ENCODE measurements at regions not wholly inside any gene's neighbourhood (a gene's known extent, or its start where the extent isn't known, plus 50 kb on each side); places are given as distances from the start of the nearest gene placed in this dataset.
"Not testable (repeated sequence)": the region's sequence is repeated elsewhere in the genome, so short reads cannot be mapped to it uniquely, and the experiment has no call there.

GRCh38 chr3:18593231-18593630, 168.1 kb upstream of the SATB1 start:
- no peak for DNase-seq

- no peak for DNase-seq
Measured at GRCh38 chr3:18591120-18591519, 166.0 kb upstream of the SATB1 start.

GRCh38 chr3:18586076-18586475, 160.9 kb upstream of the SATB1 start:
- no peak for DNase-seq

GRCh38 chr3:18585004-18585968, 160.1 kb upstream of the SATB1 start:
- DNase-seq, result no peak

- no peak for DNase-seq
Measured at GRCh38 chr3:18580268-18580667, 155.1 kb upstream of the SATB1 start.

GRCh38 chr3:18579661-18580060, 154.5 kb upstream of the SATB1 start:
- DNase-seq, result no peak

- DNase-seq, result no peak
Measured at GRCh38 chr3:18575573-18575972, 150.4 kb upstream of the SATB1 start.

GRCh38 chr3:18572809-18573208, 147.7 kb upstream of the SATB1 start:
- DNase-seq, result no peak

GRCh38 chr3:18567293-18567692, 142.2 kb upstream of the SATB1 start:
- no peak for DNase-seq

GRCh38 chr3:18562364-18563154, 137.4 kb upstream of the SATB1 start:
- no peak for DNase-seq

GRCh38 chr3:18559331-18559842, 134.2 kb upstream of the SATB1 start:
- DNase-seq, result peak; percentile 27

- no peak for DNase-seq
Measured at GRCh38 chr3:18558507-18558906, 133.4 kb upstream of the SATB1 start.

GRCh38 chr3:18557216-18557615, 132.1 kb upstream of the SATB1 start:
- no peak for DNase-seq

GRCh38 chr3:18556503-18557135, 131.5 kb upstream of the SATB1 start:
- DNase-seq, result peak; percentile 46

- DNase-seq, result no peak
Measured at GRCh38 chr3:18556001-18556408, 130.9 kb upstream of the SATB1 start.

GRCh38 chr3:18552579-18553105, 127.5 kb upstream of the SATB1 start:
- not testable (repeated sequence) for DNase-seq

GRCh38 chr3:18546632-18547031, 121.5 kb upstream of the SATB1 start:
- no peak for DNase-seq

GRCh38 chr3:18544146-18544545, 119.0 kb upstream of the SATB1 start:
- peak; percentile 46 for DNase-seq

- DNase-seq, result no peak
Measured at GRCh38 chr3:18538463-18539230, 113.5 kb upstream of the SATB1 start.

- no peak for DNase-seq
Measured at GRCh38 chr3:18533039-18533438, 107.9 kb upstream of the SATB1 start.

GRCh38 chr3:18531662-18532061, 106.5 kb upstream of the SATB1 start:
- DNase-seq, result no peak

- no peak for DNase-seq
Measured at GRCh38 chr3:18529631-18530030, 104.5 kb upstream of the SATB1 start.

Data from GDM1 (cell line).